HepG2 (cell line): ENCODE measurements at regions not wholly inside any gene's neighbourhood (a gene's known extent, or its start where the extent isn't known, plus 50 kb on each side); places are given as distances from the start of the nearest gene placed in this dataset.

ENCODE experiments used
- ADNP ChIP-seq: sonication (generic); formaldehyde crosslinking; IDR thresholded peaks from 2 replicates; pipeline ENCODE4 v1.4.0; 2020; ENCODE audit warnings: missing genetic modification reagents
- ATF5 ChIP-seq: sonication (generic); formaldehyde crosslinking; IDR thresholded peaks from 2 replicates; pipeline ENCODE4 v1.4.0; 2020; ENCODE audit warnings: mild to moderate bottlenecking, low read depth, missing genetic modification reagents
- BATF2 ChIP-seq: sonication (generic); formaldehyde crosslinking; IDR thresholded peaks from 2 replicates; pipeline ENCODE4 v1.8.0; 2022; ENCODE audit warnings: mild to moderate bottlenecking, missing genetic modification reagents, moderate library complexity
- CBX1 ChIP-seq: IDR thresholded peaks from one replicate; pipeline ENCODE4 v1.6.1; 2016; ENCODE audit warnings: antibody characterized with exemption, low read depth
- ELF3 ChIP-seq: IDR thresholded peaks from 2 replicates; pipeline ENCODE4 v1.6.1; 2016; ENCODE audit warnings: missing genetic modification reagents, missing compliant biosample characterization
- HNRNPK ChIP-seq: fragments of 200-400 bp; formaldehyde crosslinking; IDR thresholded peaks from 2 replicates; pipeline ENCODE4 v1.6.1; 2018; ENCODE audit warnings: low read length, low read depth, moderate library complexity, mild to moderate bottlenecking; ENCODE audit not compliant: poor library complexity, severe bottlenecking
- IRF1 ChIP-seq: sonication (generic); formaldehyde crosslinking; IDR thresholded peaks from 2 replicates; pipeline ENCODE4 v1.4.0; 2020; ENCODE audit warnings: low read depth, mild to moderate bottlenecking, missing genetic modification reagents
- JUND ChIP-seq: sonication (generic); formaldehyde crosslinking; IDR thresholded peaks from 2 replicates; pipeline ENCODE4 v1.8.0; 2022; ENCODE audit warnings: mild to moderate bottlenecking, missing genetic modification reagents
- PRDM4 ChIP-seq: sonication (generic); formaldehyde crosslinking; IDR thresholded peaks from 2 replicates; pipeline ENCODE4 v1.9.0; 2021; ENCODE audit warnings: missing genetic modification reagents, borderline replicate concordance
- YEATS2 ChIP-seq: sonication (generic); formaldehyde crosslinking; IDR thresholded peaks from 2 replicates; pipeline ENCODE4 v1.4.0; 2020; ENCODE audit warnings: missing genetic modification reagents, borderline replicate concordance
- ZFP41 ChIP-seq: sonication (generic); formaldehyde crosslinking; IDR thresholded peaks from 2 replicates; pipeline ENCODE4 v1.4.0; 2020; ENCODE audit warnings: mild to moderate bottlenecking, missing genetic modification reagents, borderline replicate concordance
- ZMAT5 ChIP-seq: sonication (generic); formaldehyde crosslinking; IDR thresholded peaks from 2 replicates; pipeline ENCODE4 v1.5.0; 2020; ENCODE audit warnings: mild to moderate bottlenecking, low read depth, missing genetic modification reagents, borderline replicate concordance
- ZNF670 ChIP-seq: sonication (generic); formaldehyde crosslinking; IDR thresholded peaks from 2 replicates; pipeline ENCODE4 v1.8.0; 2022; ENCODE audit warnings: mild to moderate bottlenecking, missing genetic modification reagents, borderline replicate concordance
- ZNF746 ChIP-seq: sonication (generic); formaldehyde crosslinking; IDR thresholded peaks from 2 replicates; pipeline ENCODE4 v1.8.0; 2022; ENCODE audit warnings: mild to moderate bottlenecking, missing genetic modification reagents
- TF ChIP-seq, protein P1 (sequence below): sonication (generic); formaldehyde crosslinking; IDR thresholded peaks from 2 replicates; pipeline ENCODE4 v1.5.1; 2020; ENCODE audit warnings: mild to moderate bottlenecking, missing genetic modification reagents
- TF ChIP-seq, protein P2 (sequence below): sonication (generic); formaldehyde crosslinking; IDR thresholded peaks from 2 replicates; pipeline ENCODE4 v1.5.1; 2020; ENCODE audit warnings: missing genetic modification reagents, mild to moderate bottlenecking, borderline replicate concordance
- TF ChIP-seq, protein P3 (sequence below): sonication (generic); formaldehyde crosslinking; IDR thresholded peaks from 2 replicates; pipeline ENCODE4 v1.4.0; 2020; ENCODE audit warnings: missing genetic modification reagents

- TF ChIP-seq PRDM4 (CRISPR knock-in tag) (no peak), ZNF746 (CRISPR knock-in tag) (peak; percentile 67; the same call in 1 of the 2 replicates), HNRNPK (no peak), ELF3 (CRISPR knock-in tag) (peak; percentile 92), YEATS2 (CRISPR knock-in tag) (peak; percentile 78; the same call in 1 of the 2 replicates), IRF1 (no peak), JUND (peak; percentile 57; the same call in 1 of the 2 replicates), ZFP41 (no peak), ATF5 (CRISPR knock-in tag) (no peak), CBX1 (peak; percentile 93), ZNF670 (CRISPR knock-in tag) (peak; percentile 73; the same call in 1 of the 2 replicates), ZMAT5 (no peak), BATF2 (CRISPR knock-in tag) (no peak), ADNP (CRISPR knock-in tag) (peak; percentile 80; the same call in 1 of the 2 replicates)
- TF ChIP-seq, protein P1, sequence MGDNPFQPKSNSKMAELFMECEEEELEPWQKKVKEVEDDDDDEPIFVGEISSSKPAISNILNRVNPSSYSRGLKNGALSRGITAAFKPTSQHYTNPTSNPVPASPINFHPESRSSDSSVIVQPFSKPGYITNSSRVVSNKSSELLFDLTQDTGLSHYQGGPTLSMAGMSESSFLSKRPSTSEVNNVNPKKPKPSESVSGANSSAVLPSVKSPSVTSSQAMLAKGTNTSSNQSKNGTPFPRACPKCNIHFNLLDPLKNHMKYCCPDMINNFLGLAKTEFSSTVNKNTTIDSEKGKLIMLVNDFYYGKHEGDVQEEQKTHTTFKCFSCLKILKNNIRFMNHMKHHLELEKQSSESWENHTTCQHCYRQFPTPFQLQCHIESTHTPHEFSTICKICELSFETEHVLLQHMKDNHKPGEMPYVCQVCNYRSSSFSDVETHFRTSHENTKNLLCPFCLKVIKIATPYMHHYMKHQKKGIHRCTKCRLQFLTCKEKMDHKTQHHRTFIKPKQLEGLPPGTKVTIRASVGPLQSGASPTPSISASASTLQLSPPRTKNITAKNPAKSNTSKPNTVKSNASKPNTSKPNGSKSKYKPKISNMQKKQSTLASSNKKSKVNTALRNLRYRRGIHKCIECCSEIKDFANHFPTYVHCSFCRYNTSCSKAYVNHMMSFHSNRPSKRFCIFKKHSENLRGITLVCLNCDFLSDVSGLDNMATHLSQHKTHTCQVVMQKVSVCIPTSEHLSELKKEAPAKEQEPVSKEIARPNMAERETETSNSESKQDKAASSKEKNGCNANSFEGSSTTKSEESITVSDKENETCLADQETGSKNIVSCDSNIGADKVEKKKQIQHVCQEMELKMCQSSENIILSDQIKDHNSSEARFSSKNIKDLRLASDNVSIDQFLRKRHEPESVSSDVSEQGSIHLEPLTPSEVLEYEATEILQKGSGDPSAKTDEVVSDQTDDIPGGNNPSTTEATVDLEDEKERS (CRISPR knock-in tag): no peak; the same call in none of the 2 replicates
- TF ChIP-seq, protein P2, sequence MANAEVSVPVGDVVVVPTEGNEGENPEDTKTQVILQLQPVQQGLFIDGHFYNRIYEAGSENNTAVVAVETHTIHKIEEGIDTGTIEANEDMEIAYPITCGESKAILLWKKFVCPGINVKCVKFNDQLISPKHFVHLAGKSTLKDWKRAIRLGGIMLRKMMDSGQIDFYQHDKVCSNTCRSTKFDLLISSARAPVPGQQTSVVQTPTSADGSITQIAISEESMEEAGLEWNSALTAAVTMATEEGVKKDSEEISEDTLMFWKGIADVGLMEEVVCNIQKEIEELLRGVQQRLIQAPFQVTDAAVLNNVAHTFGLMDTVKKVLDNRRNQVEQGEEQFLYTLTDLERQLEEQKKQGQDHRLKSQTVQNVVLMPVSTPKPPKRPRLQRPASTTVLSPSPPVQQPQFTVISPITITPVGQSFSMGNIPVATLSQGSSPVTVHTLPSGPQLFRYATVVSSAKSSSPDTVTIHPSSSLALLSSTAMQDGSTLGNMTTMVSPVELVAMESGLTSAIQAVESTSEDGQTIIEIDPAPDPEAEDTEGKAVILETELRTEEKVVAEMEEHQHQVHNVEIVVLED (CRISPR knock-in tag): peak; percentile 58
- TF ChIP-seq, protein P3, sequence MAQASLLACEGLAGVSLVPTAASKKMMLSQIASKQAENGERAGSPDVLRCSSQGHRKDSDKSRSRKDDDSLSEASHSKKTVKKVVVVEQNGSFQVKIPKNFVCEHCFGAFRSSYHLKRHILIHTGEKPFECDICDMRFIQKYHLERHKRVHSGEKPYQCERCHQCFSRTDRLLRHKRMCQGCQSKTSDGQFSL (CRISPR knock-in tag): 0 out of 2 replicates have a peak, but pooled peaks have one; percentile 54
Measured at GRCh38 chr20:50405915-50406609, 104.1 kb upstream of the PTPN1 start (continued).
